ENCODE measurements at regions not wholly inside any gene's neighbourhood (a gene's known extent, or its start where the extent isn't known, plus 50 kb on each side); places are given as distances from the start of the nearest gene placed in this dataset.

DNA sequence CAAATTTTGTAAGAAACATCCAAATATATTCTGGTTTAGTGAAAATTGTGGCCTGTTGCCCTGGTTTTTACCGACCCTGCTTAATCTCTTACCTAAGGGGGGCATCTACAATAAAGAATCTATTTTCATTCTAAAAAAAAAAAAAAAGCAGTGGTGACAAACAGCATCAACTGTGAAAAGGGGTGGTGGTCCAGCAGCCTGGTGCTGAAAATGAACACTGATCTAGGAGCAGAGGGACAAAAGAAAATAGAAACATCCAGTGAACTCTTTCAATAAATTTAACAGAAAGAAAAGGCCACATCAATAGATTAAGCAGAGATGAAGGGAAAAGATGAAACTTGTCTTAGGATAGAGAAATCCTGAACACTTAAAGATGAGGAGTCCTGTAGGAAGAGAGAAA, 348.7 kb upstream of the GRAMD2B start:
- Histone ChIP-seq H3K36me3 (ENCODE audit: control insufficient read depth in 2 of 2, insufficient read depth in 2 of 2, low read length in 1 of 2) (no peaks in the 10 kb centered on the region), H3K27me3 (ENCODE audit: control insufficient read depth in 1 of 2, insufficient read depth in 2 of 2, low read length in 2 of 2) (no peaks in the 10 kb centered on the region), H3K4me1 (ENCODE audit: control insufficient read depth in 2 of 2, insufficient read depth in 2 of 2, low read length in 1 of 2) (no peaks in the 10 kb centered on the region), H3K4me3 (ENCODE audit: low read depth in 1 of 2, low read length in 2 of 2) (no peak overlapping the region), H3K9me3 (ENCODE audit: control insufficient read depth in 2 of 2, insufficient read depth in 1 of 2, low read depth in 1 of 2, low read length in 1 of 2) (peaks cover 0 to 1% of the 10 kb centered on the region in 2 donors), H3K27ac (ENCODE audit: low read depth in 2 of 2, low read length in 1 of 2) (no peak overlapping the region)
- 85 to 88% methylated on average over 1 of the region's 1 CpG for WGBS, 2 donors

GRCh38 chr5:126079266-126079665, 343.9 kb upstream of the GRAMD2B start:
- Histone ChIP-seq H3K9me3 (ENCODE audit: control insufficient read depth in 2 of 2, insufficient read depth in 1 of 2, low read depth in 1 of 2, low read length in 1 of 2) (peaks cover 4 to 13% of the 10 kb centered on the region in 2 donors), H3K36me3 (ENCODE audit: control insufficient read depth in 2 of 2, insufficient read depth in 2 of 2, low read length in 1 of 2) (no peaks in the 10 kb centered on the region), H3K27ac (ENCODE audit: low read depth in 2 of 2, low read length in 1 of 2) (no peak overlapping the region), H3K27me3 (ENCODE audit: control insufficient read depth in 1 of 2, insufficient read depth in 2 of 2, low read length in 2 of 2) (no peaks in the 10 kb centered on the region), H3K4me3 (ENCODE audit: low read depth in 1 of 2, low read length in 2 of 2) (no peak overlapping the region), H3K4me1 (ENCODE audit: control insufficient read depth in 2 of 2, insufficient read depth in 2 of 2, low read length in 1 of 2) (no peaks in the 10 kb centered on the region)
- 28 to 33% methylated on average over 3 of the region's 3 CpGs for WGBS, 2 donors

GRCh38 chr5:126081209-126081608, 342.0 kb upstream of the GRAMD2B start:
- 95% methylated on average over 2 of the region's 2 CpGs for WGBS, 2 donors
- Histone ChIP-seq H3K4me1 (ENCODE audit: control insufficient read depth in 2 of 2, insufficient read depth in 2 of 2, low read length in 1 of 2) (no peaks in the 10 kb centered on the region), H3K4me3 (ENCODE audit: low read depth in 1 of 2, low read length in 2 of 2) (no peak overlapping the region), H3K27ac (ENCODE audit: low read depth in 2 of 2, low read length in 1 of 2) (no peak overlapping the region), H3K9me3 (ENCODE audit: control insufficient read depth in 2 of 2, insufficient read depth in 1 of 2, low read depth in 1 of 2, low read length in 1 of 2) (peaks cover 4 to 13% of the 10 kb centered on the region in 2 donors), H3K27me3 (ENCODE audit: control insufficient read depth in 1 of 2, insufficient read depth in 2 of 2, low read length in 2 of 2) (no peaks in the 10 kb centered on the region), H3K36me3 (ENCODE audit: control insufficient read depth in 2 of 2, insufficient read depth in 2 of 2, low read length in 1 of 2) (no peaks in the 10 kb centered on the region)

DNA sequence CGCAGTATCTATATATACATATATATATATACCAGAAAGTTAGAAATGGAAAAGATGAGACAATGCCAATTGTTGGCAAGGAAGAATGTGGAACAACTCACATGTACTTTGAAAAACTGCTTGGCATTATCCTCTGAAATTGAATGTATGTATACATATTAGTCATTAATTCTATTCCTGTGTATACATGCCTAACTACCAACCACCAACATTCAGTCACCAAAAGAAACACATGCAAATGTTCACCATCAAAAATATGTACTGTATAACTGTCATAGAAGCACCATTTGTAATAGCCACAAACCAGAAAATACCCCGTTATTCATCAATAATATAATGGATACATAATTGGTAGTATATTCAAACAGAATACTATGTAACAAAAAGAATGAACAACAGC, 330.2 kb upstream of the GRAMD2B start:
- Histone ChIP-seq H3K27ac (ENCODE audit: low read depth in 2 of 2, low read length in 1 of 2) (no peak overlapping the region), H3K4me3 (ENCODE audit: low read depth in 1 of 2, low read length in 2 of 2) (no peak overlapping the region), H3K36me3 (ENCODE audit: control insufficient read depth in 2 of 2, insufficient read depth in 2 of 2, low read length in 1 of 2) (no peaks in the 10 kb centered on the region), H3K9me3 (ENCODE audit: control insufficient read depth in 2 of 2, insufficient read depth in 1 of 2, low read depth in 1 of 2, low read length in 1 of 2) (peaks cover 0 to 4% of the 10 kb centered on the region in 2 donors), H3K4me1 (ENCODE audit: control insufficient read depth in 2 of 2, insufficient read depth in 2 of 2, low read length in 1 of 2) (no peaks in the 10 kb centered on the region), H3K27me3 (ENCODE audit: control insufficient read depth in 1 of 2, insufficient read depth in 2 of 2, low read length in 2 of 2) (no peaks in the 10 kb centered on the region)
- 25 to 39% methylated on average over 2 of the region's 2 CpGs for WGBS, 2 donors

DNA sequence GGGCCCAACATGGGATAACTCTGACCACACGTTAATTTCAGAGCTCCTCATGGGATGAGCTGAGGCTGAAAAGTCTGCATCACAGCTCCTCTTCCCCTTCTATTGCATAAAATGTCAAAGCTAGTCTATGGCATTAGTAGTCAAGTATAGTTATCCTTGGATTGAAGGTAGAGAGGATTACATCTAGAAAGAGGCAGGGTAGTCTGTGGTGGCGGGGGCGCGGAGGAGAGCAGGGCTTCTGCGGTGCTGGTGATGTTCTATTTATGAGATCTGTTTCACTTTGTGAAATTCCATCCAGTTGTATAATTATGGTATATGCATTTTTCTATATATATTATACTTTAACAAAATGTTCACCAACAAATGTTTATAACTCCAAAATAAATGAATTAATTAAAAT, 329.5 kb upstream of the GRAMD2B start:
- Histone ChIP-seq H3K36me3 (ENCODE audit: control insufficient read depth in 2 of 2, insufficient read depth in 2 of 2, low read length in 1 of 2) (no peaks in the 10 kb centered on the region), H3K4me1 (ENCODE audit: control insufficient read depth in 2 of 2, insufficient read depth in 2 of 2, low read length in 1 of 2) (no peaks in the 10 kb centered on the region), H3K4me3 (ENCODE audit: low read depth in 1 of 2, low read length in 2 of 2) (no peak overlapping the region), H3K9me3 (ENCODE audit: control insufficient read depth in 2 of 2, insufficient read depth in 1 of 2, low read depth in 1 of 2, low read length in 1 of 2) (peaks cover 0 to 4% of the 10 kb centered on the region in 2 donors), H3K27me3 (ENCODE audit: control insufficient read depth in 1 of 2, insufficient read depth in 2 of 2, low read length in 2 of 2) (no peaks in the 10 kb centered on the region), H3K27ac (ENCODE audit: low read depth in 2 of 2, low read length in 1 of 2) (no peak overlapping the region)
- 94% methylated on average over 5 of the region's 5 CpGs for WGBS, 2 donors

DNA sequence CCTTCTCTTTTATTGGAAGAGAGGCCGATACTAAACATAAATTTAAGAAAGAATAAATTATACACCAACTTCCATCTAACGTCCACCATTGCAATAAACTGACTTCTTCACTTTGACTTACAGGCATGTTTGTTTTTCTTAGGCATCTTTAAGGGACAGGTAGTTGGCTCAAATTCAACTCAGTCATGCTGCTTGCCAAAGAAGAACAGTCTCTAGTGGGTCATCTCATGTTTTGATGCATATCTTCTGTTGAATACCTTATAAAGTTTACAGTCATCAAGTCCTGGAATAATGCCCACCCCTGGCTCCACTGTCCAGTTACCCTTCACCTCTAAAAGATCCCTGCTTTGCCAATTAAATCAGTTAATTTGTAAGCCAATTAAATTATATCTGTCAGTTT, 328.2 kb upstream of the GRAMD2B start:
- no peak overlapping the region for H3K4me3 ChIP-seq (ENCODE audit: low read depth in 1 of 2, low read length in 2 of 2)
- no peaks in the 10 kb centered on the region for H3K27me3 ChIP-seq (ENCODE audit: control insufficient read depth in 1 of 2, insufficient read depth in 2 of 2, low read length in 2 of 2)
- no peak overlapping the region for H3K27ac ChIP-seq (ENCODE audit: low read depth in 2 of 2, low read length in 1 of 2)
- no peaks in the 10 kb centered on the region for H3K36me3 ChIP-seq (ENCODE audit: control insufficient read depth in 2 of 2, insufficient read depth in 2 of 2, low read length in 1 of 2)
- WGBS, 2 donors = 80 to 85% methylated on average over 2 of the region's 2 CpGs
- H3K4me1 ChIP-seq (ENCODE audit: control insufficient read depth in 2 of 2, insufficient read depth in 2 of 2, low read length in 1 of 2) = no peaks in the 10 kb centered on the region
- H3K9me3 ChIP-seq (ENCODE audit: control insufficient read depth in 2 of 2, insufficient read depth in 1 of 2, low read depth in 1 of 2, low read length in 1 of 2) = peaks cover 0 to 4% of the 10 kb centered on the region in 2 donors

DNA sequence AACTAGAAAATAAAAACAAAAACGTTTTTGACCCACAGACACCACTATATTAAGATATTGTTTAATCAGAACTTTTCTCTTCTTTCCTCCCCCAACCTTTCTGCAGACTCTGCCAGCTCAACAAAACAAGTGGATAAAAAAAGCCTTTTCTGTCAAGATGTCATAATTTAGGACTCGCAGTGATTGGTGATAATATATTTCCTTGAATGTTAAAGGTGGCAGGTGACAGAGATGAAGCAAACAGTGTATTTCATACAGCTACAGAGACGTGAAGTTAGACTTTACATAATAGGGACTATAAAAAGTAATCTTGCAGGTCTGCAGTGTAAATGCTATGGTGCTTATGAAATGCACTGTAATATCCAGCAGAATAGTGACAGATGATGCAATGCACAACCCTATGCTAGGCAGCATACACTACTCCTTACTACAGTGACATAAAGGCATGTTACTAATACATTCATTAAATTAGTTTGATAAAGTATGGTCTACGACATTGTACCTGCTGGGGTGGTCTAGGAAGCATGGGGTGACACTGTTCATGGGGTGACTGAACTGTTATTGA, 326.7 kb upstream of the GRAMD2B start:
- no peak overlapping the region for H3K4me3 ChIP-seq (ENCODE audit: low read depth in 1 of 2, low read length in 2 of 2)
- 68 to 77% methylated on average over 4 of the region's 4 CpGs for WGBS, 2 donors
- H3K9me3 ChIP-seq (ENCODE audit: control insufficient read depth in 2 of 2, insufficient read depth in 1 of 2, low read depth in 1 of 2, low read length in 1 of 2) = peaks cover 0 to 4% of the 10 kb centered on the region in 2 donors
- H3K27me3 ChIP-seq (ENCODE audit: control insufficient read depth in 1 of 2, insufficient read depth in 2 of 2, low read length in 2 of 2) = no peaks in the 10 kb centered on the region
- H3K27ac ChIP-seq (ENCODE audit: low read depth in 2 of 2, low read length in 1 of 2) = no peak overlapping the region
- H3K36me3 ChIP-seq (ENCODE audit: control insufficient read depth in 2 of 2, insufficient read depth in 2 of 2, low read length in 1 of 2) = no peaks in the 10 kb centered on the region
- H3K4me1 ChIP-seq (ENCODE audit: control insufficient read depth in 2 of 2, insufficient read depth in 2 of 2, low read length in 1 of 2) = no peaks in the 10 kb centered on the region

- H3K4me3 ChIP-seq (ENCODE audit: low read depth in 1 of 2, low read length in 2 of 2) = no peak overlapping the region
- no peaks in the 10 kb centered on the region for H3K4me1 ChIP-seq (ENCODE audit: control insufficient read depth in 2 of 2, insufficient read depth in 2 of 2, low read length in 1 of 2)
- no peaks in the 10 kb centered on the region for H3K36me3 ChIP-seq (ENCODE audit: control insufficient read depth in 2 of 2, insufficient read depth in 2 of 2, low read length in 1 of 2)
- no peak overlapping the region for H3K27ac ChIP-seq (ENCODE audit: low read depth in 2 of 2, low read length in 1 of 2)
- WGBS, 2 donors = 67 to 76% methylated on average over 1 of the region's 1 CpG
- peaks cover 0 to 7% of the 10 kb centered on the region in 2 donors for H3K9me3 ChIP-seq (ENCODE audit: control insufficient read depth in 2 of 2, insufficient read depth in 1 of 2, low read depth in 1 of 2, low read length in 1 of 2)
- H3K27me3 ChIP-seq (ENCODE audit: control insufficient read depth in 1 of 2, insufficient read depth in 2 of 2, low read length in 2 of 2) = no peaks in the 10 kb centered on the region
Observed at GRCh38 chr5:126097876-126098275, 325.3 kb upstream of the GRAMD2B start.

GRCh38 chr5:126098330-126099017, 324.7 kb upstream of the GRAMD2B start:
- no peak overlapping the region for H3K4me3 ChIP-seq (ENCODE audit: low read depth in 1 of 2, low read length in 2 of 2)
- H3K27ac ChIP-seq (ENCODE audit: low read depth in 2 of 2, low read length in 1 of 2) = no peak overlapping the region
- H3K4me1 ChIP-seq (ENCODE audit: control insufficient read depth in 2 of 2, insufficient read depth in 2 of 2, low read length in 1 of 2) = no peaks in the 10 kb centered on the region
- 85 to 96% methylated on average over 1 of the region's 1 CpG for WGBS, 2 donors
- peaks cover 0 to 7% of the 10 kb centered on the region in 2 donors for H3K9me3 ChIP-seq (ENCODE audit: control insufficient read depth in 2 of 2, insufficient read depth in 1 of 2, low read depth in 1 of 2, low read length in 1 of 2)
- no peaks in the 10 kb centered on the region for H3K27me3 ChIP-seq (ENCODE audit: control insufficient read depth in 1 of 2, insufficient read depth in 2 of 2, low read length in 2 of 2)
- H3K36me3 ChIP-seq (ENCODE audit: control insufficient read depth in 2 of 2, insufficient read depth in 2 of 2, low read length in 1 of 2) = no peaks in the 10 kb centered on the region

DNA sequence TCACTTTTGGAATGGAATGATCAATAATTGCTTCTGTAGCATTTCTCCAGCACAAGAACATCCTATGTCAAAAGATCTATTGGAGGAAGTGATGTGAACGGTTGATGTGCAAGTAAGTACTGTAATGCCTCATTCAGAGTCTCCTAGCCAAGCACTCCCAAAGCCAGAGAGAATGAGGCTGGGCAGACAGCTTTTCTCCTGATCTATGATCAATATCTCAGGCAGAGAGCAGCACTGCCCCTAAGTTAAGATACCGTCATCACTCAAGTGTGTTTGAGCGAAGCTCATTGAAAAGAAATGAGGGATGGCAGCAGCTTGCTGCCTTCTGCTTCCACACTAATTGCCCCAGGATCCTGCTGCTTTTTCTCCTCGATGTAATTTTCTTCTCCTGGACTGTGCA, 324.1 kb upstream of the GRAMD2B start:
- Histone ChIP-seq H3K27me3 (ENCODE audit: control insufficient read depth in 1 of 2, insufficient read depth in 2 of 2, low read length in 2 of 2) (no peaks in the 10 kb centered on the region), H3K36me3 (ENCODE audit: control insufficient read depth in 2 of 2, insufficient read depth in 2 of 2, low read length in 1 of 2) (no peaks in the 10 kb centered on the region), H3K9me3 (ENCODE audit: control insufficient read depth in 2 of 2, insufficient read depth in 1 of 2, low read depth in 1 of 2, low read length in 1 of 2) (peaks cover 0 to 7% of the 10 kb centered on the region in 2 donors), H3K4me3 (ENCODE audit: low read depth in 1 of 2, low read length in 2 of 2) (no peak overlapping the region), H3K27ac (ENCODE audit: low read depth in 2 of 2, low read length in 1 of 2) (no peak overlapping the region), H3K4me1 (ENCODE audit: control insufficient read depth in 2 of 2, insufficient read depth in 2 of 2, low read length in 1 of 2) (no peaks in the 10 kb centered on the region)
- WGBS, 2 donors = 90 to 91% methylated on average over 4 of the region's 4 CpGs

Measured in esophagus (tissue), 2 donors.